PC-3 (cell line): ENCODE measurements at regions not wholly inside any gene's neighbourhood (a gene's known extent, or its start where the extent isn't known, plus 50 kb on each side); places are given as distances from the start of the nearest gene placed in this dataset.

Experiments
- CTCF ChIP-seq: fragments of 300-600 bp; sonication (generic); conservative IDR thresholded peaks from 2 replicates; pipeline ENCODE4 v1.5.1; 2017; ENCODE audit warnings: antibody characterized with exemption, low read depth, mild to moderate bottlenecking, low read length
- EZH2 ChIP-seq: fragments of 300-600 bp; sonication (generic); IDR thresholded peaks from one replicate; pipeline ENCODE4 v1.6.1; 2017; ENCODE audit warnings: antibody characterized with exemption, mild to moderate bottlenecking, low read length; ENCODE audit not compliant: unreplicated experiment

DNA sequence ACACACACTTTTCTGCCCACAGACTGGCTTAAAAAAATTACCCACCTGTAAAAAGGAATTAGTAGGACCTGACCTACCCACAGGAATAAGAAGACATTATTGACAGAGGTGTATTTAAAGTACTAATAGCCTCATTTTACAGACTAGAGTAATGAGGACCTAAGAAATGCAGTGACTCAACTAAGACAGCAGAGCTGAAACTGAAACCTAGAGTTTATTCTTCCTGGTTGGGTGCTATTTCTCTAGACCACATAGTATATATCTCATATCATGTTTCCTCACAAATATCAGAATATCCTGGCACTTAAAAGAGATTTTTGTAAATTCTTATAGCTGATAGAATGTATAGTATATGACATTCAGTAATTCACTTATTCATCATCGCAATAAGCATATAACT lies 435.0 kb downstream of the MAGEE1 start:
- TF ChIP-seq EZH2 = no peak
- TF ChIP-seq CTCF = no peak
